GM23338 (cell line): ENCODE measurements at regions not wholly inside any gene's neighbourhood (a gene's known extent, or its start where the extent isn't known, plus 50 kb on each side); places are given as distances from the start of the nearest gene placed in this dataset.

Experiments used
- ATAC-seq: fragments of 200-7000 bp; cut with Tn5 transposase; 3 replicates; pipeline ENCODE4 v1.9.1; 2020
- DNase-seq: peaks from one replicate; pipeline ENCODE4 v3.0.0-alpha.2; 2015; ENCODE audit warnings: low spot score
- H2AFZ ChIP-seq: fragments of 200-600 bp; sonication (generic); 2 replicates; pipeline ENCODE4 v1.8.0; 2016; ENCODE audit warnings: antibody characterized with exemption, mild to moderate bottlenecking, moderate library complexity
- H3F3A ChIP-seq: fragments of 200-600 bp; sonication (generic); replicated peaks from 2 replicates; pipeline ENCODE4 v1.8.0; 2017; ENCODE audit warnings: antibody characterized with exemption, mixed run types, low read depth
- H3K27ac ChIP-seq: fragments of 200-600 bp; sonication (generic); 2 replicates; pipeline ENCODE4 v1.6.1; 2016; ENCODE audit warnings: low read depth
- H3K27me3 ChIP-seq: fragments of 200-600 bp; sonication (generic); 2 replicates; pipeline ENCODE4 v1.8.0; 2016; ENCODE audit warnings: mild to moderate bottlenecking, mixed run types, moderate library complexity; ENCODE audit not compliant: insufficient read depth
- H3K36me3 ChIP-seq: fragments of 200-600 bp; sonication (generic); 2 replicates; pipeline ENCODE4 v1.8.0; 2016; ENCODE audit warnings: mild to moderate bottlenecking; ENCODE audit not compliant: insufficient read depth
- H3K4me1 ChIP-seq: fragments of 200-600 bp; sonication (generic); 2 replicates; pipeline ENCODE4 v1.8.0; 2016; ENCODE audit warnings: mild to moderate bottlenecking, moderate library complexity; ENCODE audit not compliant: insufficient read depth
- H3K4me2 ChIP-seq: fragments of 200-600 bp; sonication (generic); 2 replicates; pipeline ENCODE4 v1.7.1; 2017; ENCODE audit warnings: mixed run types
- H3K4me3 ChIP-seq: fragments of 200-600 bp; sonication (generic); 2 replicates; pipeline ENCODE4 v1.6.1; 2016; ENCODE audit warnings: mixed run types
- H3K79me2 ChIP-seq: fragments of 200-600 bp; sonication (generic); replicated peaks from 2 replicates; pipeline ENCODE4 v1.8.0; 2017; ENCODE audit warnings: mild to moderate bottlenecking; ENCODE audit not compliant: insufficient read depth
- H3K9me2 ChIP-seq: fragments of 200-600 bp; sonication (generic); 2 replicates; pipeline ENCODE4 v1.8.0; 2017; ENCODE audit not compliant: insufficient read depth
- H4K20me1 ChIP-seq: fragments of 200-600 bp; sonication (generic); replicated peaks from 2 replicates; pipeline ENCODE4 v1.8.0; 2017; ENCODE audit warnings: mild to moderate bottlenecking; ENCODE audit not compliant: insufficient read depth
- H3K27ac Mint-ChIP-seq: 2 replicates; pipeline ENCODE4 v1.8.0; 2020; ENCODE audit warnings: inconsistent platforms, mild to moderate bottlenecking, moderate library complexity, mixed read lengths
- H3K27me3 Mint-ChIP-seq: 3 replicates; pipeline ENCODE4 v1.8.0; 2022; ENCODE audit warnings: low read depth, mild to moderate bottlenecking, moderate library complexity, mixed read lengths, inconsistent platforms; ENCODE audit not compliant: insufficient read depth, poor library complexity
- H3K36me3 Mint-ChIP-seq: 3 replicates; pipeline ENCODE4 v1.8.0; 2021; ENCODE audit warnings: low read depth, mild to moderate bottlenecking, inconsistent platforms, moderate library complexity, mixed read lengths
- H3K4me1 Mint-ChIP-seq: 3 replicates; pipeline ENCODE4 v1.8.0; 2020; ENCODE audit warnings: mild to moderate bottlenecking, inconsistent platforms, mixed read lengths
- H3K4me3 Mint-ChIP-seq: 3 replicates; pipeline ENCODE4 v1.8.0; 2021; ENCODE audit warnings: moderate library complexity, mild to moderate bottlenecking, inconsistent platforms, mixed read lengths
- H3K9me3 Mint-ChIP-seq: 3 replicates; pipeline ENCODE4 v1.8.0; 2020; ENCODE audit warnings: moderate library complexity, mild to moderate bottlenecking, inconsistent platforms, mixed read lengths
- ETS1 ChIP-seq: IDR thresholded peaks from 2 replicates; pipeline ENCODE4 v1.6.1; 2016; ENCODE audit warnings: antibody characterized with exemption
- EZH2 ChIP-seq: fragments of 200-600 bp; sonication (generic); IDR thresholded peaks from one replicate; pipeline ENCODE4 v1.8.0; 2017; ENCODE audit warnings: antibody characterized with exemption, mild to moderate bottlenecking, low read depth; ENCODE audit not compliant: unreplicated experiment
- EZH2phosphoT487 ChIP-seq: fragments of 200-600 bp; sonication (generic); IDR thresholded peaks from one replicate; pipeline ENCODE4 v1.8.1; 2018; ENCODE audit warnings: antibody characterized with exemption; ENCODE audit not compliant: unreplicated experiment
- JUNB ChIP-seq: IDR thresholded peaks from one replicate; pipeline ENCODE4 v1.6.1; 2016; ENCODE audit warnings: antibody characterized with exemption; ENCODE audit not compliant: unreplicated experiment
- NANOG ChIP-seq: IDR thresholded peaks from 2 replicates; pipeline ENCODE4 v1.6.1; 2016; ENCODE audit warnings: antibody characterized with exemption, borderline replicate concordance
- POLR2AphosphoS5 ChIP-seq: IDR thresholded peaks from 2 replicates; pipeline ENCODE4 v1.6.1; 2016; ENCODE audit warnings: antibody characterized with exemption, low read depth
- REST ChIP-seq: IDR thresholded peaks from one replicate; pipeline ENCODE4 v1.6.1; 2018; ENCODE audit warnings: antibody characterized with exemption; ENCODE audit not compliant: unreplicated experiment
- STAT1 ChIP-seq: IDR thresholded peaks from one replicate; pipeline ENCODE4 v1.6.1; 2016; ENCODE audit warnings: antibody characterized with exemption; ENCODE audit not compliant: unreplicated experiment
- ZNF462 ChIP-seq: fragments of 250-450 bp; sonication (Bioruptor Pico); IDR thresholded peaks from 2 replicates; pipeline ENCODE4 v1.5.0; 2020; ENCODE audit warnings: mild to moderate bottlenecking, moderate library complexity

GRCh38 chr5:154129921-154130320 is 60.6 kb upstream of the GALNT10 start:
- Histone ChIP-seq H3K4me3 (no peak overlapping the region), H3K9me2 (no peaks in the 10 kb centered on the region), H3K4me1 (no peaks in the 10 kb centered on the region; the same call in 1 of the 2 replicates), H3K36me3 (no peaks in the 10 kb centered on the region), H3K27ac (no peak overlapping the region), H3K4me2 (no peak overlapping the region), H3K79me2 (no peaks in the 10 kb centered on the region), H3F3A (no peaks in the 10 kb centered on the region), H2AFZ (no peak overlapping the region), H3K27me3 (no peaks in the 10 kb centered on the region), H4K20me1 (no peaks in the 10 kb centered on the region)
- no peak for DNase-seq
- Mint-ChIP-seq H3K4me3 (no peak overlapping the region), H3K9me3 (peaks cover 3% of the 10 kb centered on the region; the same call in 1 of the 3 replicates), H3K36me3 (no peaks in the 10 kb centered on the region), H3K4me1 (peaks cover 7% of the 10 kb centered on the region; the same call in 2 of the 3 replicates), H3K27me3 (peaks cover 7% of the 10 kb centered on the region), H3K27ac (no peak overlapping the region)
- TF ChIP-seq STAT1 (no peak), JUNB (no peak), ZNF462 (CRISPR knock-in tag) (no peak), ETS1 (no peak), EZH2 (no peak), NANOG (no peak), REST (no peak), POLR2AphosphoS5 (no peak), EZH2phosphoT487 (no peak)
- no peak for ATAC-seq
